NCI-H69 (cell line): ENCODE measurements at regions not wholly inside any gene's neighbourhood (a gene's known extent, or its start where the extent isn't known, plus 50 kb on each side); places are given as distances from the start of the nearest gene placed in this dataset.

Experiments used
- DNase-seq: peaks from one replicate; lab custom pipeline; 2025; lab: John Stamatoyannopoulos, UW

DNA sequence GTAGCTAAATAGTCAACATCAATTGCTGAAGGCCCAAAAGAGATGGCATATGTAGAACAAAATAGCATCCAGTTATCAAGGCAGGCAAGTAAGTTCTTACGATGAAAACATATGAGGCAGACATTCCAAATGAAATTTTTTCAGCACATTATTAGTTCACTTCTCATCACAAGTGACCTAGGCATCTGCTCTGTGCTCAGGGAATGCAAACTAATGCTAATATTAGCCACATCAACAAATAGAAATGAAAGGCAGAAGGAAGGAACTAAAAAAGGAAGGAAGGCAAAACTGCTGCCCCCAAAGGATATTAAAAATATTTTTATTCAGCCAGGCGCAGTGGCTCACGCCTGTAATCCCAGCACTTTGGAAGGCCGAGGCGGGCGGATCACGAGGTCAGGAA is 51.2 kb upstream of the ROCK1 start:
- DNase-seq, result no peak

DNA sequence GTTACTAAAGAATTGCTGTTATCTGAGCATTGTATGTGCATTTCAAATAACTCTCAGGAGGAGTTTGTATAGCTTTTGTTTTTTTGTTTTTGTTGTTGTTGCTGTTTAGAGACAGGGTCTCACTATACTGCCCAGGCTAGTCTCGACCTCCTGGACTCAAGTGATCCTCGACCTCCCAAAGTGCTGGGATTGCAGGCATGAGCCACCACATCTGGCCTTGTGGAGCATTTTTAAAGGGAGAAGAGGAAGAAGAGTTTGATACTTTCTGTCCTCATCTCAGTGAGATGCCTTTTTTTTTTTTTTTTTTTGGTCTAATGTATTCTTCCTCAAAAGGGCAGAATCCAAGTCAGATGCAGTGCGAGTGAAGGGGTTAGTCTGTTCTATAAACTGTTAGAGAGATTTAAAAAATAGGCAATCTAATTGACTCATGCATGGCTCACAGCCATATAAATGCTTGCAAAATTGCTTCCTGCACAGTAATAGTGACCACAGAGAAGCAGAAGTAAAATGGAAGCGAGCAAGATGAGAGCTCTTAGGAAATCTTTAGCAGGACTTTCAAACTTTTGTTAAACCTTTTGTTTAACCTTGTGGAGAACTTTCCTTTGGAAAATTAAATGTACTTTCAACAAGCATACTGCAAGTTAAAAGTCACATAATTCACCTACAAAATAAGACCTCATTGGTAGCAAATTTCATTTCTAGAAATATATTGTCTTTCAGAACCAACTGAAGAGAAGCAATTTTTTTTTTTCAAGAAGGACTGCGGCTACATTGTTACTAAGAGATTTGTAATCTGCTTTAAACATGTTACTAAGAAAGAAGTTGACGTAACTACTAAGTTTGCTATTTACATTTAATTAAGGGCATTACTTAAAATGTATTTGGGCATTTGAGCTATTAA is 52.3 kb upstream of the ROCK1 start:
- DNase-seq, result peak; percentile 34

DNA sequence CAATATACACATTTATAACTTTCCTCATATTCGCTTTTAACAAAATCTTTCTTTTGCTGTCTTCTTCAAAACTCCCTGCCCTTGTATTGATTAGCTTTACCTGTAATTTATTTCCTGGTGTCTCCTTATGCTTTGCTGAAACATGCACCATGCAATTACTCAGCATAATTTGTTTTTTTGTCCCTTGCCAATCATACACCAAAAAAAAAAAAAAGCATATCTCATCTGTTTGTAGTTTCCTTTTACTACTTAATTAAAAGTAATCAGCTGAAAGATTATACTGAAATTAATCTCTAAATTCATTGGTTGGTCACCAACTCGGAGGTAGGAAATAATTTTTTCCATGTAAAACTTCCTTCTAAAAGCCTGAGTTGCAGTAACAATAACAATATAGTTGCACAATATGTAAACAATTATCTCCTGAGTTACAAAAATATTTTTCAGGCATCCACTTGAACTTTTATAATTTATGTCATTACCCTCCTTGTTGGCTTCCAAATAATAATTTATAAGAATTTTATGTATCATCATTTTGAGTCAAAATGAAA is 53.0 kb upstream of the ROCK1 start:
- no peak for DNase-seq

DNA sequence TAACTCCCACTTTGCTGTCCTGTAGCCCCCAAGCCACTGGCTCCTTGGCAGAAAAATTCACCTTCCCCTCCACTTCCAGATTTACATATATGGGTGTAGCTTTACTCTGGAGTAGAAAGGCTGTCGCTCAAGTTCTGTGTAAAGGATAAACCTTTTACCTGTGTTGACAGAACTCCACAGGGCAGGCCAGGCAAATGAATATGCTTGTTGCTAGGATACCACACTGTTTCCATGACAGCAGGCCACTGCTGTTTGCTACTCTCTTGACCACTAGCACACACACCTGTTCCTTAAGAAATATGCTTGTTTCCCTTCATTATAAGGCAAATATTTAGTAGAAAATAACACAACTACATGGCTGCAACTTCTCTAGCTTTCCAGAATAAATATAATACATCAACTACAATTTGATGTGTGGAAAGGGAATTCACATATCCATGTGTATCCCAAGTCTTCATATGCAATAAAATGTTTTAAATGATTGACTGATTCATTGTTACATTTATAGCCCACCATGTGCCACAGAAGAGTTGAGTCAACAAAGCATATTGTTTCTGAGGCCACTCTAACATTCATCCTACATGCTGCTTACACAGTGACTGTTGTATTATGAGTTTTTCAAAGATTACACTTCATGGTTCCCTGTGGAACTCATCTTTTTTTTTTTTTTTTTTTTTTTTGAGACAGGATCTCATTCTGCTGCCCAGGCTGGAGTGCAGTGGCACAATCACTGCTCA is 56.2 kb upstream of the ROCK1 start:
- peak; percentile 100 for DNase-seq

DNA sequence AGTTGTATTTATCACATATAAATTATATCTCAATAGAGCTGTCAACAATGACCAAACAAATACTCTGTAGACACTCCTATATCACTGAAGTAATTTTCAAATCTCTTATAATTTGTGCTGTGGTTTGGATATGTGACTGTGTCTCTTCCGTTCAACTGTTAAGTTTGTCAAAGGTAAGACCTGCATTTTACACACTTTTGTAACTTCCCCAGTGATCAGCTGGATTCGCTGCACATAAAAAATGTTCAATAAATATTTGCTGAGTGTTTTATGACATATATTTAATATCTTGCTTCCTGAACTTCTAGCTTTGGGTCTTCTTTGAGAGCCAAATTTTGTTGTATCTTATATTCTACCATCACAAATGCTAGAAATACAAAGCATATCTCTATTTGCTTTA is 57.3 kb upstream of the ROCK1 start:
- DNase-seq, result no peak

DNA sequence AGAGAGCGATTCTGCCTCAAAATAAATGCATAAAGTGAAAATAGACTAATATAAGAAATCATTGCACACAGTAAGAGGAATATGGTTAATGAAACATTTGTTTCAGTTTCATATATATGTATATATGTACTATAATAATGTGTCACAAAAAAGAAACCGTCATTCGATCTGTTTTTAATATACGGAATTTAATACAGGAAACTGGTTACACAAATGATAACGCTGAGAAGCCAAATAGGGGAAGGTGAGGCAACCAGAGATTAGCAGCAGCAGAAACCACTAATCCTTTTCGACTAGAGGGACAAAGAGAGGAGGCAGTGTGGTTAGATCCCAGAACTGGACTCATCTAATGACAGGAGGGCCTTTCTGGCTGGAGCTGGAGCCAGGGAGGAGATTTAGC is 64.2 kb upstream of the GREB1L start:
- DNase-seq, result no peak

DNA sequence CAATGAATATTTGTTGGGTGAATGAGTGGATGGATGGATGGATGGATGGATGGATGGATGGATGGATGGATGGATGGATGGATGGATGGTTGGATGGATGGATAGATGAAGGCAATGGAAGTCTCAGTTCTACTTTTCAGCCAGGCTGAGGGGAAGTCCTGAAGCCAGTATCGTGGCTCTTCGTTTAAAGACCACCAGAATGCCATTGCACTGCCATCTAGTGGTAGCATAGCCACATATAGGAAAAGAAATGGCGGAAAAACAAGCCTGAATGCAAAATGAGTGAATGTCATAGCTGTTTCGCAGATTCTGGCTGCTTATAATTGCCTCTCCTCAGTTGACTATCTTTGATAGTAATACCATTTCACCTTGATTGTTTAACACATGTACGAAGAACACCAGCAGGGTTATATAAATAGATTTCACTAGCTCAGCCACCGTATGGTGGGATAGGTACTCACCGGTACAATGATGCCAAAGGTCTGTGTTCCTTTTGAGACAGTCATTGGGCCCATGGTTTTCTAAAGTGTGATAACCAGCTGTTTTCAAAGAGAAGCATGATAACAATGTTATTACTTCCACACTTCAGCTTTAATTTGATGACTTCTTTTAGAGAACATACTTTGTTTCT is 62.3 kb upstream of the GREB1L start:
- peak; percentile 91 for DNase-seq

DNA sequence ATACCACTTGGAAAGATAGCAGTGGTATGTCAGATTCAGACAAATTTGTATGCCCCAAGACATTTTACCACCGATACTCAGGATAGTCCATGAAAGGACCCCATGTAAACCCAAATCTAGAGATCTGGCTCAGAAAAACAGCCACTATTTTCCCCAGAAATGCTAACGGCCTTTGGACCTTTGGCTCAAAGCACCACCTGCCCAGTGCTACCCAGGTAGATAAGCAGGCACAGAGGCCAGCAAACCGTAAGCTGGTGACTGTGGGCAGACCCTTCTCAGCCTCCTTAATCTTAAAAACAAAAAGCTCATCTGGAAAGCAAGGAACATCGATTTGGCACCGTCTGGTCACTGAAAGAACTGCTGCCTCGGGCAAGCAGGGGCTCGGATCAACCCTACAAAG is 61.4 kb upstream of the GREB1L start:
- DNase-seq, result no peak

DNA sequence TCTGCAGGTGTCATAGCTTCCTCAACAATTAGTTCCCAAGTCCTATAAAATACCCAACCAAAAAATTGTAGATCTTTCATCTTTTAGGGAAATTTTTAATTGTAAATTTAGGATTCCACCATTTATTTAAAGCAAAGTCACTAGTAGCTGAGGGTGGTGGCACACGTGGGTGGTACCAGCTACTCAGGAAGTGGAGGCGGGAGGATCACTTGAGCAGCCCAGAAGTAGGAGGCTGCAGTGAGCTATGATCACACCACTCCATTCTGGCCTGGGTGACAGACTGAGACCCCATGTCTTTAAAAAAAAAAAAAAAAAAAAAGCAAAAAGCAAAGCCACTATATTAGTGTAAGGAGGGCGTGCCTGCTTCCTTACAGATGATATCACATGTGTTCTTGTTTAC is 60.3 kb upstream of the GREB1L start:
- DNase-seq, result no peak

DNA sequence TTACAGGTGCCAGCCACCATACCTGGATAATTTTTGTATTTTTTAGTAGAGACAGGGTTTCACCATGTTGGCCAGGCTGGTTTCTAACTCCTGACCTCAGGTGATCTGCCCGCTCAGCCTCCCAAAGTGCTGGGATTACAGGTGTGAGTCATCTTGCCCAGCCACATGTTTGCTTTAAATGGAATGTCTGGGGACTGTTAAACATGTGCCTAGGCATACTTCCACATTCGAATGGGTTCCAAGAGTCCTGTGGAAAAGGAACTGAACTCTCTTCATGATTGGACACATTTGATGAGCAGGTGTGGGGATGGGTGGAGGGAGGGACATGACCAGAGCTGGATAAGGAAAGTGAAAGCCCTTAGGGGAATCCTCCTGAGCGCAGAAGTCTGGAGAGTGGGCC is 58.4 kb upstream of the GREB1L start:
- no peak for DNase-seq

DNA sequence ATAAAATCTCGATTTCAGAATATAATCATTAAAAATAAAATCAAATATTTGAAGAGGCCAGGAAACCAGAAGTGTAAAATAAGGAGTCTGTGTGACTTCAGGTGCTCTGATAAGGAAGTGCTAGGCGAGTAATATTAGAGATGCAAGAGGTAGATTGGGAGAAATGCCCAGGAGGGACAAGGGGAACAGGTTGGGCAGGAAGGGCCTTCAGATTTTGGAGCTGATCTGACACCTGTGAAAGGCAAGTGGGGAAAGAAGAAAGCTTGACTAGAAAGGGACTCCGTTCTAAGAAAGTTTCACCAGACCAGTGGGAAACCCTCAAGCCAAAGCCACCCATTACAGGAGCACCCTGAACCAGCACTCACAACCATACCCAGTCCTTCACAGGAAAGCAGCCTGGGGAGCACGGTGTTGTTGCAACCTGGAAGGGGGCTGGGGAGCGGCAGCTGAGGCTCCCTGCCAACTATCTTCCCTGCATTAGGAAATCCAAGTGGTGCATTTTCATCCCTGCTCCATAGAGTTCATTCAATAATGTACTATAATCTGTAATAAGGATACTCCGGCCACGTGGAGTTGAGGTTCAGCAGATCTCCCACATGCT is 57.5 kb upstream of the GREB1L start:
- DNase-seq, result no peak

DNA sequence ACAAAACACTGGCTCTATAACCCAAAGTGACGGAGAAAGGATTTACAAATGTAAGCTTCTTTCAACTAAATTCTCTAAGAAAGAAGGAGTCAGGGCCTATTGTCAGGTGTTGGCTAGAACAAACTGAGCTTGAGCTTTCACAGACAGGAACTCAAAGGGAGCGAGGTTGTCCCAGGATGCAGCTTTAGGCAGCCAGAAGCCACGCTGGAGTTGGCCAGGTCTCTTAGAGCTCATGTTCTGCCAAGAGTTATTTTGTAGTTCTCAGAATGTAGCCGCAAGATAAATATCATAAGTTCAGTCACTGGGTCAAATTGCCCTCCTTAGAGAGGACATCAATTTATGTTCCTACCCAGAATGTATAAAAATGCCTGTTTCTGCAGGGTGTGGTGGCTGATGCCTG is 54.1 kb upstream of the GREB1L start:
- no peak for DNase-seq

DNA sequence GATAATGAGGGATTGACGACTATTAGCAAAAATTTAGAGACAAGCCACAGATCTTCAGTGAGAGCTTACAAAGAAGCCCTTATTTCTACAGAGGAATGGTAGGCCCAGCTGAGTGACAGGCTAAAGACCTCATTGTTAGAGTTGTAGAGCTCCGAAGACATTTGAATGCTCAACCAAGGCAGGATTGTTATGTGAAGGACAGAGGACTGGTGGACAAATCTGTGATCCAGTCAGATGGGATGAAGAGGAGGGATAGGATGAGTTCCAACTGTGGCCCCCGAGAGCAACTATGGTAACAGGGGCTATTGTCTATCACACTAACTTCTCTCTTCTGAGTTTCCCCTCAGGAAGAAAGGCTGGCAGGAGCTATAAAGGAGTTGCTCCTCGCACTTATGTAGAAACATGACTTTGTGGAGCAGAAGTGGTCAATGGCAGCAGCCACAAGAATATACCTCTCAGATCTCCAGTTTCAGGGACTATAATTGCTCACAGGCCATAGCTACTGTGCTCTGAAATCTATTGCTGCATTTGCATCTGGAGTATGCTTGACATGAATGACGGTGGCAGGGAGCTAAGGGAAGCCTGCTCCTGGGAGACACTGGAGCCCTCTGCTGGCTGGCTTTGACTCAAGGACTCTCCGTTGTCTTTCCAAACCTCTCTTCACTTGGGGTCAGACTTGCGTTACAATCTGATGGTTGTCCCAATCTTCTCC is 50.3 kb upstream of the GREB1L start:
- DNase-seq, result peak; percentile 88
